Parathyroid adenoma (tissue), 2 donors: ENCODE measurements at regions not wholly inside any gene's neighbourhood (a gene's known extent, or its start where the extent isn't known, plus 50 kb on each side); places are given as distances from the start of the nearest gene placed in this dataset.
A peak's percentile ranks its signal among the peaks of the same experiment; 100 is the strongest.

ENCODE experiments used
- H2AFZ ChIP-seq: fragments of 300-600 bp; sonication (generic); one replicate; pipeline ENCODE4 v1.7.0; 2017; ENCODE audit warnings: antibody characterized with exemption, mild to moderate bottlenecking
- H3K27ac ChIP-seq: fragments of 300-600 bp; sonication (generic); one replicate; pipeline ENCODE4 v1.7.0; 2017
- H3K27me3 ChIP-seq: fragments of 300-600 bp; sonication (generic); one replicate; pipeline ENCODE4 v1.7.0; 2017; ENCODE audit warnings: low read length; ENCODE audit not compliant: control insufficient read depth, insufficient read depth
- H3K36me3 ChIP-seq: fragments of 300-600 bp; sonication (generic); one replicate; pipeline ENCODE4 v1.7.0; 2017; ENCODE audit warnings: low read length; ENCODE audit not compliant: control insufficient read depth, insufficient read depth
- H3K4me1 ChIP-seq: fragments of 300-600 bp; sonication (generic); one replicate; pipeline ENCODE4 v1.7.0; 2017; ENCODE audit warnings: control low read depth
- H3K4me2 ChIP-seq: fragments of 300-600 bp; sonication (generic); one replicate; pipeline ENCODE4 v1.7.0; 2017; ENCODE audit warnings: low read length
- H3K4me3 ChIP-seq: fragments of 300-600 bp; sonication (generic); one replicate; pipeline ENCODE4 v1.7.0; 2017; ENCODE audit warnings: low read depth, low read length
- H3K79me2 ChIP-seq: fragments of 300-600 bp; sonication (generic); one replicate; pipeline ENCODE4 v1.7.0; 2017; ENCODE audit warnings: control low read depth
- H3K9ac ChIP-seq: fragments of 300-600 bp; sonication (generic); one replicate; pipeline ENCODE4 v1.7.0; 2017; ENCODE audit warnings: mild to moderate bottlenecking
- H3K9me3 ChIP-seq: fragments of 300-600 bp; sonication (generic); one replicate; pipeline ENCODE4 v1.7.0; 2017; ENCODE audit warnings: low read length; ENCODE audit not compliant: control insufficient read depth
- TF ChIP-seq, protein P1 (sequence below): fragments of 300-600 bp; sonication (generic); IDR thresholded peaks from one replicate; pipeline ENCODE4 v1.7.0; 2017; ENCODE audit warnings: antibody characterized with exemption, mild to moderate bottlenecking
- donor health status: primary hyperparathyroidism.

DNA sequence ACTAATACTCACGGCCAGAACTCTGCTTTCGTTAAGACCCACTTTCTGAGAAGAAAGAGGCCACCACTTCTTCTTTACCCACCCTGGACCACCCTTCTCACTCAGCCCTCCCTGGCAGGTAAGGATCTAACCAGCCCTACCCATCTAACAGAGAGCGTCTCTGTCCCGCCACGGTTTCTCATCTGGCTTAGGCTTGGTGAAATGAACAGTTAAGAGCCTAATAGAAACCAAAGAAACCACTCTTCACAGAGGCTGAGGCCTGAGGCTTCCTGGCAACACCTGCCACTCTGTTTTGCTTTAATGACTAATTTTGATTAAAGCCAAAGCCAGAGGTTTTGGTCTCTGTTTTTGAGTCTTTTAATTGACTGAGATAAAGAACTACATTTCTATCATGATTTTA lies 354.1 kb upstream of the SLC30A5 start:
- peaks cover 62% of the 10 kb centered on the region for H3K4me1 ChIP-seq
- TF ChIP-seq, protein P1, sequence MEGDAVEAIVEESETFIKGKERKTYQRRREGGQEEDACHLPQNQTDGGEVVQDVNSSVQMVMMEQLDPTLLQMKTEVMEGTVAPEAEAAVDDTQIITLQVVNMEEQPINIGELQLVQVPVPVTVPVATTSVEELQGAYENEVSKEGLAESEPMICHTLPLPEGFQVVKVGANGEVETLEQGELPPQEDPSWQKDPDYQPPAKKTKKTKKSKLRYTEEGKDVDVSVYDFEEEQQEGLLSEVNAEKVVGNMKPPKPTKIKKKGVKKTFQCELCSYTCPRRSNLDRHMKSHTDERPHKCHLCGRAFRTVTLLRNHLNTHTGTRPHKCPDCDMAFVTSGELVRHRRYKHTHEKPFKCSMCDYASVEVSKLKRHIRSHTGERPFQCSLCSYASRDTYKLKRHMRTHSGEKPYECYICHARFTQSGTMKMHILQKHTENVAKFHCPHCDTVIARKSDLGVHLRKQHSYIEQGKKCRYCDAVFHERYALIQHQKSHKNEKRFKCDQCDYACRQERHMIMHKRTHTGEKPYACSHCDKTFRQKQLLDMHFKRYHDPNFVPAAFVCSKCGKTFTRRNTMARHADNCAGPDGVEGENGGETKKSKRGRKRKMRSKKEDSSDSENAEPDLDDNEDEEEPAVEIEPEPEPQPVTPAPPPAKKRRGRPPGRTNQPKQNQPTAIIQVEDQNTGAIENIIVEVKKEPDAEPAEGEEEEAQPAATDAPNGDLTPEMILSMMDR: no peak
- H3K27ac ChIP-seq: peak overlapping the region; percentile 57
- H3K4me2 ChIP-seq: no peak overlapping the region
- H3K36me3 ChIP-seq: no peaks in the 10 kb centered on the region
- H3K9me3 ChIP-seq: no peaks in the 10 kb centered on the region
- no peaks in the 10 kb centered on the region for H3K27me3 ChIP-seq
- H3K79me2 ChIP-seq: no peaks in the 10 kb centered on the region
- no peak overlapping the region for H3K9ac ChIP-seq
- no peak overlapping the region for H3K4me3 ChIP-seq
- H2AFZ ChIP-seq: peak overlapping the region; percentile 71

DNA sequence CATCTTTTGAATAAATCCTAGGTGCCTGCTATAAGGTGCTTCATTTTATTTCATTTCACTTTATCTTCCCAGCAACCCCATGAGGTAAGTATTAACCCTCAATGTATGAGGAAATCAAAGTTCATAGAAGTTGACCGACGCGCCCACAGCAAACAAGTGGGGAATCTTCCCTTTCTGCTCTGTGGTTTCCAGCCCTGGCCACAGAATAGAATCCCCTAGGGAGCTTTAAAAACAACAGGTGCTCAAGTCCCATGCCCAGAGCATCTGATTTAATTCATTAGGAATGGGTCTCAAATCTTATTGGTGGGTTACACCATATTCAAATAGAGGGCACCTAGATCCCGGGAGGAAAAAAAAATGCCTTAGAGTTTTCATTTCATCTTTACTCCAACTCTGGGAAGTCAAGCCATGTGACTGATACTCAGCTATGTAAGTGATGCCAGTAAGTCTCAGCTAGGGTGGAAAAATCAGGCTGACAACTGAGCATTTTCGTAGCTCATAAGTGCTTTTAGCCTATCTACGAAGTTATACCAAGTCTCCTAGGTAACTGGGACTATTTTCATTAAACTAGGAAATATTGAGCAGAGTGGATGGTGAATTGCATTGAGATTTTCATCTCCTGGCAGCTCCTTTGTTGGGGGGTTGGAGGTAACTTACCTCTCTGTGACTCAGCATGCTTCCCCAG lies 353.4 kb upstream of the SLC30A5 start:
- Histone ChIP-seq H3K27me3 (no peaks in the 10 kb centered on the region), H3K9ac (no peak overlapping the region), H3K79me2 (no peaks in the 10 kb centered on the region), H3K27ac (peak overlapping the region; percentile 57), H3K4me3 (no peak overlapping the region), H3K9me3 (no peaks in the 10 kb centered on the region), H3K4me2 (no peak overlapping the region), H2AFZ (peak overlapping the region; percentile 31), H3K4me1 (peaks cover 68% of the 10 kb centered on the region), H3K36me3 (no peaks in the 10 kb centered on the region)
- TF ChIP-seq, protein P1: no peak

DNA sequence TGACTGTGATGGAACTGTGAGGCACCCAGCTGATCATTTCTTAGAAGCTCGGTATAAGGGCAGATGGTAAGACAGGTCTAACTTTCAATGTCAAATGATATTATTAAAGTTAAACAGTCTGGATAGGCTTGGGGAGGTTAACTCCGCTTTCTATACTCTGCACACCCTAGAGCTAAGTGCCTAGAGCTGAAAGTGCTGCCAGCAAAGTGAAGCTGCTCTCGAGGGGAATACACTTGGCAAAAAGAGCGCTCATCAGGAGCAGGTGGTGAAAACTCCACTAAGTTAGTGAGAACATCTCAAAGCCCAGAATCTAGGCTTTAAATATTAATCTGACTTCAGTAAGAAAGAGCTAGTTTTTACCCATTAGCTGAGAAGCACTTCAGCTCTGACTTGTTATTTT lies 349.6 kb upstream of the SLC30A5 start:
- no peak overlapping the region for H3K9ac ChIP-seq
- H3K4me1 ChIP-seq: peaks cover 79% of the 10 kb centered on the region

DNA sequence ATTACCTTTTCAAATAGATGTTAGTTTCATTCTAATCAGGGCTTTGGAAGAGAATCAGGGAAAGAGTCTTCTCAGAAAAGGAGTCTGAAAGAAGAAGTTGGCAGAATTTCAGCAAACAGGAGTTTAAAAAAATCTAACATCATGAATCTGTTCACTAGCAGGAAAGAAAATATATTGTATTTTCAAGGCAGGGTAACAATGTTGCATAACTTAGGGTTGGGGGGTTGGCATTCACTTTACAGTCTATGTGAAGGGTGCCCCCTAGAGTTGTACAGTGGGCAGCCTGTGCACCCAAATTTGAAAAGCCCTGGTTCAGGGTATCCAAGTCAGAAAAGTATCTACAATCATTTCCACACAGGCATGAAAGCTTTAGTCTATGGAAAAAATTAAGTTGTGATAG lies 348.4 kb upstream of the SLC30A5 start:
- no peaks in the 10 kb centered on the region for H3K79me2 ChIP-seq
- H3K4me3 ChIP-seq: no peak overlapping the region
- peak overlapping the region; percentile 3 for H2AFZ ChIP-seq
- H3K4me2 ChIP-seq: no peak overlapping the region
- H3K9ac ChIP-seq: no peak overlapping the region
- H3K4me1 ChIP-seq: peaks cover 75% of the 10 kb centered on the region
- H3K27me3 ChIP-seq: no peaks in the 10 kb centered on the region
- no peaks in the 10 kb centered on the region for H3K36me3 ChIP-seq
- TF ChIP-seq, protein P1: peak; percentile 40
- H3K9me3 ChIP-seq: no peaks in the 10 kb centered on the region
- H3K27ac ChIP-seq: peak overlapping the region; percentile 77

More for the DNA sequence above, 349.6 kb upstream of the SLC30A5 start:
- Histone ChIP-seq H3K9me3 (no peaks in the 10 kb centered on the region), H3K27me3 (no peaks in the 10 kb centered on the region), H3K4me3 (no peak overlapping the region), H3K4me2 (no peak overlapping the region), H3K79me2 (no peaks in the 10 kb centered on the region), H3K27ac (peak overlapping the region; percentile 77), H2AFZ (peak overlapping the region; percentile 52), H3K36me3 (no peaks in the 10 kb centered on the region)
- TF ChIP-seq, protein P1: no peak

DNA sequence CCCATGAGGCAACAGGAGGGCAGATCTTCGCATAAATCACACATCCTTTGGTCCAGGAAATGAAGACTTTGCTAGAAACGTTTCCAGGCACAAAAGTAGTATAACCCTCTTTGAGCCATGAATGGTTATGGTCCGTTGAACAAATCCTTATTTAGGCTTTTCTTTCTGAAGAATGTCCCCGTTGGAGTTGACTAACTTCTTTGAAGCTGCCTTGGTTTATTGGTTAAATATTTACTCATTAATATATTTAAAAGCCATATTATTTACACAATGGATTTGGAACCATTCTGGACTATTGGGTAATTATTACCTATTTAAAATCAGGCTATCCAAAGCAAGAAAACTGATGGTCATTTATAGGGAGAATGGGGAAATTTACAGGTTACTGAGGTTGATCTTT lies 347.6 kb upstream of the SLC30A5 start:
- Histone ChIP-seq H3K4me1 (peaks cover 67% of the 10 kb centered on the region), H2AFZ (peak overlapping the region; percentile 43), H3K4me3 (no peak overlapping the region), H3K4me2 (no peak overlapping the region), H3K9me3 (no peaks in the 10 kb centered on the region), H3K79me2 (no peaks in the 10 kb centered on the region), H3K9ac (no peak overlapping the region), H3K27me3 (no peaks in the 10 kb centered on the region), H3K27ac (peak overlapping the region; percentile 77), H3K36me3 (no peaks in the 10 kb centered on the region)
- TF ChIP-seq, protein P1: no peak
